ENCODE measurements at regions not wholly inside any gene's neighbourhood (a gene's known extent, or its start where the extent isn't known, plus 50 kb on each side); places are given as distances from the start of the nearest gene placed in this dataset.

- no peak for DNase-seq (ENCODE audit: low read depth, low spot score)
Measured at GRCh38 chr14:101133068-101133467, 229.5 kb upstream of the RTL1 start.

GRCh38 chr14:101134161-101134631, 230.7 kb upstream of the RTL1 start:
- no peak for DNase-seq (ENCODE audit: low read depth, low spot score)

DNA sequence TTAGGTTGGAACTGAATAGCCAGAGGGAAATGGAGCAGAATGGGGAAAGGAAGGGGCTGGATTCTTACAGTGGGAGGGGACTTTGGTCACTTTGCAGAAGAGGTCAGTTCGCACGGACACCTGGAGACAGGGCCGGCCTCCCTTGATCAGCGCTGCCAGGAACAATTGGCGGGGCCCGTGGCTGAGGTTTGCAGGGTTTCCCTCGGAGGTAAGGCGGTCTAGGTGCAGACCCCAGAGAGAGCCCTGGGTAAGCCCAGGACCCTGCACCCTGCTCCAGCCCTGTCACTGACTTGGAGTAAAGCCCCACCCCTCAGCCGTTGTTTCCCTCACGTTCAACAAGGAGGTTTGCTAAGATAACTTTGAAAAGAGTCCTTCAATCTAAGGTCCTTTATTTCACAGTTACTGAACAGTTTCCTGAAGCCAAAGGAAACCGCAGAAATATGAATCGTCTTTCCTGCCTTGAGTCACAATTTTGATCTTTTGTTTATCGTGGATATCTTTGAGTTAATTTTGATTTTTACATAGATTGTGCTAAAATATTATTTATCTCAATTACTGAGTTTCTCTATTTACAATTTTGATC, 231.4 kb upstream of the RTL1 start:
- no peak for DNase-seq (ENCODE audit: low read depth, low spot score)

DNA sequence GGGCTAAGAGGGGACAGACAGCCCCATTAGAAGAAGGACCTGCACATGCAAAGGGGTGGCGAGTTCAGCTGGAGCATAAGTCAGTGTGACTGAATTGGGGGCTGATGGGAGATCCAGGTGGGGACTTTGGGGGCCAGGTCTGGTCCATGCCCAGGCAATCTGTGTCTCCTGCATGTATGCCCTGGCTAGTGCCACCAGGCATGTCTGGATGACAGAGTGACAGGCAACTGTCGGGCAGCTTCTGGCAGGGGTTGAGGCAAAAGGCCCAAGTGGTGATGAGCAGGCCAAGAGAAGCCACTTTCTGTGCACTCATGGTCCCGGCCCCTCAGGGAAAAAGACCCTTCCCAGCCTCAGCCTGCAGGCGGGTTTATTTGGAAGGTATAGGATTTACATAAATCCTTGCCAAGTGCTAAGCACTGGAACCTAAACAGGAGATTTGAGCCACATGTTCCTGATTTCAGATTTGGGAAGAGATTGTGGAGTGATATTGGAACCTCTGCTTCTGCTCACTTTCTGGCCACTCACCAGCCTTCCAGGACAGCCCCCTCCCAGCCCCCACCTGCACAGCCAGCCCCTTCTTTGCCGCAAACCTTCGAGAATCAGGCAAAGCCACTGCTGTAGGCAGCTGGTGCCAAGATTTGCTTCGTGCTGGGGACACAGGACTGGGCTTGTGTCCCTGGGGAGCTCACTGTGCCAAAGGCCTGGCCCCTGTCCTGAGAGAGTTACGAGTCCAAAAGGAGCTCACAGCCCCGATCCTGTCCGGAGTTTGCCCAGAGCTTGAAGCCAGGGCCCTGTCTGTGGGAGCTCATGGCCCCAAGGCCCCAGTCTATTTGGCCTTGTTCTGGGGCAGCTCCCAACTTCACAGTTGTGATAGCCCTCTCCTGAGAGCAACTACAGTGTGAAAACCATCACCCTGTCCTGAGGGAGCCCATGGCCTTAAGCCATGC, 232.5 kb upstream of the RTL1 start:
- no peak for DNase-seq (ENCODE audit: low read depth, low spot score)

DNA sequence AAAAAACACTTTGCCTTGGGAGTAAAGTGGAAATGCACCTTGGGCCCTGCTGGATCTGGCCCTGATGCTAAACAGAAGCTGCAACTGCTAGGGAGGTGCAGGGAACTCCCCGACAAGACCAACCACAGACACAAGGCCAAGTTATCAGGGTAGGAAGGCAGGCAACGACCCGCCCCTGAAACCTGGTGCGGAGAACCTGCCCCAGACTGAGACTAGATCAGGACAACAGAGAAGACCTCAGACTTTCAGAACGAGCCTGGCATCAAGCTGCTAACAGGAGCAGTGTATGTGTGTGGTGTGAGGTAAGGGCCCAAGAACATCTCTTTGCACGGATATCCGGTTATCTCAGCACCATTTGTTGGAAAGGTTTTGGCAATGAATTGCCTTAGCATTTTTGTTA, 233.7 kb upstream of the RTL1 start:
- no peak for DNase-seq (ENCODE audit: low read depth, low spot score)

GRCh38 chr14:101147848-101148247, 244.3 kb upstream of the RTL1 start:
- DNase-seq (ENCODE audit: low read depth, low spot score): no peak

DNA sequence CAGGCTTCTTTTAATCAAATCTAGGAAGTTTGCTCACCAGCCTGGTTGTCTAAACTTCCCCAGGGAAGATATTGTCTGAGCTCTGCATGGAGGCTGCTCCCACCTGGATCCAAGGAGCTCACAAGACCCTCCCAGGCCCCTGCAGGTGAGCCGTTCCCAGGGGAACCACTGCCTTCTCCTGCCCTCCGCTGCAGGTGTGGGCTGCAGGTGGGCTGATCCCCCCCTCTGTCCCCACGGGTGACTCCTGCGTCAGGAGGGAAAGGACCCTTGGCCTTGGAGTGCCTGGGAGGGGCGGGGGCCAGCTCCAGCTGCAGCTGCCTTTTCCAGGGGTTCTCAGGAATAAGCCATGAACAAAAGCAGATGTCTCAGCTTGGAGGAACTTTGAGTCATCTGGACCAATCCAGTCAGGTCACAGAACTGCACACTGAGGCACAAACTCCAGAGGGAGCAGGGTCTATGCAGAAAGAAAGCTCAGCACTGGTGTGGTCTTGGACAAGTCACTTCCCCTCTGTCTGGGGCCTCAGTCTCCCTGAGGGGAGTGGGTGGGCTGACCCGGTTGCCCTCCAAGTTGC, 246.6 kb upstream of the RTL1 start:
- DNase-seq (ENCODE audit: low read depth, low spot score): no peak

- DNase-seq (ENCODE audit: low read depth, low spot score): no peak
Measured at GRCh38 chr14:101151226-101151926, 247.9 kb upstream of the RTL1 start.

- no peak for DNase-seq (ENCODE audit: low read depth, low spot score)
Measured at GRCh38 chr14:101151927-101152305, 248.4 kb upstream of the RTL1 start.

- no peak for DNase-seq (ENCODE audit: low read depth, low spot score)
Measured at GRCh38 chr14:101152855-101153254, 249.3 kb upstream of the RTL1 start.

- no peak for DNase-seq (ENCODE audit: low read depth, low spot score)
Measured at GRCh38 chr14:101153691-101154090, 250.2 kb upstream of the RTL1 start.

- no peak for DNase-seq (ENCODE audit: low read depth, low spot score)
Measured at GRCh38 chr14:101155575-101155974, 252.1 kb upstream of the RTL1 start.

- no peak for DNase-seq (ENCODE audit: low read depth, low spot score)
Measured at GRCh38 chr14:101167428-101167827, 263.9 kb upstream of the RTL1 start.

DNA sequence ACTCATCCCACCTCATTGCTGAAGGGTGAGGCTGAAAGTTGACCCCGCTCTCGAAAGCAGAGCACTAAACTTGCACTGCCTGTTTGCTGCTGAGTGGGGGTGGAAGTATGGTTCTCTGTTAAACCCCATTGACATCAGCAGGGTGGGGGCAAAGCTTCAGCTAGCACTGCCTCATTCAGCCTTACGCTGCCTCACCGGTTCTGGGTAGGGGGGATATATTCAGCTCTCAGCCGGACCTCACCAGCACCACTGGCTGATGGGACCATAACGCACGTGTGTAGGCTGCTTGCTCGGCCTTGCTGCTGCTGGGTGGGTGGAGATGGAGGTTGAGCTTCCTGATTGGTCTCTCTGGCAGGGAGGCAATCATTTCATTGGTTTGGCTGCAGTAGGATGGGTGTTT, 265.7 kb upstream of the RTL1 start:
- DNase-seq (ENCODE audit: low read depth, low spot score): no peak

- DNase-seq (ENCODE audit: low read depth, low spot score): no peak
Measured at GRCh38 chr14:101171650-101172049, 268.1 kb upstream of the RTL1 start.

- DNase-seq (ENCODE audit: low read depth, low spot score): no peak
Measured at GRCh38 chr14:101173698-101174521, 270.4 kb upstream of the RTL1 start.

- no peak for DNase-seq (ENCODE audit: low read depth, low spot score)
Measured at GRCh38 chr14:101174522-101174838, 271.0 kb upstream of the RTL1 start.

GRCh38 chr14:101174980-101175606, 271.6 kb upstream of the RTL1 start:
- DNase-seq (ENCODE audit: low read depth, low spot score): no peak

- DNase-seq (ENCODE audit: low read depth, low spot score): no peak
Measured at GRCh38 chr14:101175731-101176534, 272.4 kb upstream of the RTL1 start.

All from activated CD4-positive, CD25-positive, alpha-beta regulatory T cell treated with anti-CD3 and anti-CD28 coated beads, Interleukin-2, amount 50 U/mL, for 16 hours (primary cell).